ENCODE measurements at regions not wholly inside any gene's neighbourhood (a gene's known extent, or its start where the extent isn't known, plus 50 kb on each side); places are given as distances from the start of the nearest gene placed in this dataset.

GRCh38 chr12:75938189-75938588 lies 93.4 kb downstream of the PHLDA1 start:
- FAIRE-seq (no peak), DNase-seq (ENCODE audit: extremely low read depth in 1 of 4, low spot score in 3 of 4) (peak; percentile 18 to 65 (median 20)), ATAC-seq (peak; percentile 39)
- Histone ChIP-seq H3K79me2 (ENCODE audit: control insufficient read depth, insufficient read depth, low read length) (no peaks in the 10 kb centered on the region), H3K36me3 (ENCODE audit: control insufficient read depth, insufficient read depth, low read length) (no peaks in the 10 kb centered on the region), H3K9me1 (ENCODE audit: control insufficient read depth, insufficient read depth, low read length) (no peaks in the 10 kb centered on the region), H4K20me1 (replicated peaks; ENCODE audit: control insufficient read depth, insufficient read depth, low read length) (no peaks in the 10 kb centered on the region), H3K27me3 (ENCODE audit: control insufficient read depth in 2 of 2, insufficient read depth in 2 of 2, low read length in 2 of 2) (no peaks in the 10 kb centered on the region), H3K27ac (ENCODE audit: extremely low read depth, low read depth, low read length) (peak overlapping the region; percentile 41; the same call in 2 of the 3 replicates), H3K4me3 (no peak overlapping the region), H3K9me3 (replicated peaks; ENCODE audit: control insufficient read depth, insufficient read depth, low read depth, low read length) (no peaks in the 10 kb centered on the region), H3K4me2 (ENCODE audit: insufficient read depth, low read length) (peak overlapping the region; percentile 35), H2AFZ (ENCODE audit: low read depth, low read length) (peak overlapping the region; percentile 30; the same call in 1 of the 2 replicates), H3K4me1 (replicated peaks in 1 of 2; ENCODE audit: control insufficient read depth in 2 of 2, insufficient read depth in 2 of 2, low read length in 2 of 2) (peaks cover 8 to 51% of the 10 kb centered on the region in 2 experiments; a peak in 4 of 5 replicates), H3K9ac (ENCODE audit: insufficient read depth in 1 of 2, low read depth in 2 of 2, low read length in 2 of 2) (no peak overlapping the region)
- intact Hi-C loops (cut with micrococcal nuclease) (loop anchor here (5.0 kb wide), 1 partner anchor 94 kb away; the partner anchor contains the start of gene PHLDA1), in situ Hi-C loops (cut with MboI) (no loop called here)
- CTCF ChIA-PET (ENCODE audit: low intra/inter-chr PET ratio): no interaction called here
- no TSS peak for BruUV-seq (replicated peaks)
- WGBS (ENCODE audit: insufficient coverage, low coverage, missing lambda C conversion rate): 0% methylated on average over 2 of the region's 2 CpGs
- POLR2A ChIA-PET: no interaction called here
- no peak for TF ChIP-seq POU5F1 (IDR thresholded peaks at IDR 0.05; ENCODE audit: borderline replicate concordance, low read depth, low read length, partially characterized antibody)
- no peak for TF ChIP-seq ZNF551 (CRISPR knock-in tag; IDR thresholded peaks at IDR 0.05)
- TF ChIP-seq JUND (IDR thresholded peaks at IDR 0.05; ENCODE audit: borderline replicate concordance, low read depth, low read length): peak; percentile 34; the same call in 1 of the 2 replicates
- TF ChIP-seq JUND (tag; IDR thresholded peaks at IDR 0.05; ENCODE audit: borderline replicate concordance, low read depth, low read length): no peak; the same call in 2 of the 3 replicates
- TF ChIP-seq JUN (IDR thresholded peaks at IDR 0.05; ENCODE audit: borderline replicate concordance, low read depth, low read length): peak; percentile 44; the same call in 1 of the 2 replicates
- TF ChIP-seq JUN (CRISPR knock-in tag; IDR thresholded peaks at IDR 0.05; ENCODE audit: borderline replicate concordance): no peak
- TF ChIP-seq SETDB1 (IDR thresholded peaks at IDR 0.05; ENCODE audit: low read length): no peak
- no peak for TF ChIP-seq ZNF717 (CRISPR knock-in tag; IDR thresholded peaks at IDR 0.05)
- peak; percentile 35; the same call in 1 of the 2 replicates for TF ChIP-seq TOE1 (IDR thresholded peaks at IDR 0.05; ENCODE audit: borderline replicate concordance)
- no peak for TF ChIP-seq TOE1 (CRISPR knock-in tag; IDR thresholded peaks at IDR 0.05; ENCODE audit: borderline replicate concordance, low read depth)
- TF ChIP-seq RFX1 (IDR thresholded peaks at IDR 0.05): peak; percentile 41; the same call in 1 of the 2 replicates
- no peak for TF ChIP-seq CBX5 (IDR thresholded peaks at IDR 0.05; ENCODE audit: borderline replicate concordance, low read depth)
- peak in 1 of 2 experiments; percentile 17 for TF ChIP-seq NCOA2 (IDR thresholded peaks at IDR 0.05; ENCODE audit: partially characterized antibody in 2 of 2)
- TF ChIP-seq KLF13 (tag; IDR thresholded peaks at IDR 0.05; ENCODE audit: borderline replicate concordance, low read depth): no peak
- no peak for TF ChIP-seq SPI1 (IDR thresholded peaks at IDR 0.05; ENCODE audit: borderline replicate concordance, low read depth, low read length)
- peak; percentile 33; the same call in 1 of the 2 replicates for TF ChIP-seq HINFP (tag; conservative IDR thresholded peaks at IDR 0.05; ENCODE audit: low read depth)
- TF ChIP-seq ZEB2 (IDR thresholded peaks at IDR 0.05): peak; percentile 59; the same call in 1 of the 2 replicates
- peak in 1 of 2 experiments; percentile 15; a peak in 1 of 4 replicates for TF ChIP-seq TBL1XR1 (IDR thresholded peaks at IDR 0.05; ENCODE audit: low read length in 2 of 2)
- TF ChIP-seq, protein P1, sequence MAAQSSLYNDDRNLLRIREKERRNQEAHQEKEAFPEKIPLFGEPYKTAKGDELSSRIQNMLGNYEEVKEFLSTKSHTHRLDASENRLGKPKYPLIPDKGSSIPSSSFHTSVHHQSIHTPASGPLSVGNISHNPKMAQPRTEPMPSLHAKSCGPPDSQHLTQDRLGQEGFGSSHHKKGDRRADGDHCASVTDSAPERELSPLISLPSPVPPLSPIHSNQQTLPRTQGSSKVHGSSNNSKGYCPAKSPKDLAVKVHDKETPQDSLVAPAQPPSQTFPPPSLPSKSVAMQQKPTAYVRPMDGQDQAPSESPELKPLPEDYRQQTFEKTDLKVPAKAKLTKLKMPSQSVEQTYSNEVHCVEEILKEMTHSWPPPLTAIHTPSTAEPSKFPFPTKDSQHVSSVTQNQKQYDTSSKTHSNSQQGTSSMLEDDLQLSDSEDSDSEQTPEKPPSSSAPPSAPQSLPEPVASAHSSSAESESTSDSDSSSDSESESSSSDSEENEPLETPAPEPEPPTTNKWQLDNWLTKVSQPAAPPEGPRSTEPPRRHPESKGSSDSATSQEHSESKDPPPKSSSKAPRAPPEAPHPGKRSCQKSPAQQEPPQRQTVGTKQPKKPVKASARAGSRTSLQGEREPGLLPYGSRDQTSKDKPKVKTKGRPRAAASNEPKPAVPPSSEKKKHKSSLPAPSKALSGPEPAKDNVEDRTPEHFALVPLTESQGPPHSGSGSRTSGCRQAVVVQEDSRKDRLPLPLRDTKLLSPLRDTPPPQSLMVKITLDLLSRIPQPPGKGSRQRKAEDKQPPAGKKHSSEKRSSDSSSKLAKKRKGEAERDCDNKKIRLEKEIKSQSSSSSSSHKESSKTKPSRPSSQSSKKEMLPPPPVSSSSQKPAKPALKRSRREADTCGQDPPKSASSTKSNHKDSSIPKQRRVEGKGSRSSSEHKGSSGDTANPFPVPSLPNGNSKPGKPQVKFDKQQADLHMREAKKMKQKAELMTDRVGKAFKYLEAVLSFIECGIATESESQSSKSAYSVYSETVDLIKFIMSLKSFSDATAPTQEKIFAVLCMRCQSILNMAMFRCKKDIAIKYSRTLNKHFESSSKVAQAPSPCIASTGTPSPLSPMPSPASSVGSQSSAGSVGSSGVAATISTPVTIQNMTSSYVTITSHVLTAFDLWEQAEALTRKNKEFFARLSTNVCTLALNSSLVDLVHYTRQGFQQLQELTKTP (IDR thresholded peaks at IDR 0.05; ENCODE audit: low read depth in 1 of 2, partially characterized antibody in 2 of 2): peak; percentile 25 to 70
